ENCODE measurements at regions not wholly inside any gene's neighbourhood (a gene's known extent, or its start where the extent isn't known, plus 50 kb on each side); places are given as distances from the start of the nearest gene placed in this dataset.

DNA sequence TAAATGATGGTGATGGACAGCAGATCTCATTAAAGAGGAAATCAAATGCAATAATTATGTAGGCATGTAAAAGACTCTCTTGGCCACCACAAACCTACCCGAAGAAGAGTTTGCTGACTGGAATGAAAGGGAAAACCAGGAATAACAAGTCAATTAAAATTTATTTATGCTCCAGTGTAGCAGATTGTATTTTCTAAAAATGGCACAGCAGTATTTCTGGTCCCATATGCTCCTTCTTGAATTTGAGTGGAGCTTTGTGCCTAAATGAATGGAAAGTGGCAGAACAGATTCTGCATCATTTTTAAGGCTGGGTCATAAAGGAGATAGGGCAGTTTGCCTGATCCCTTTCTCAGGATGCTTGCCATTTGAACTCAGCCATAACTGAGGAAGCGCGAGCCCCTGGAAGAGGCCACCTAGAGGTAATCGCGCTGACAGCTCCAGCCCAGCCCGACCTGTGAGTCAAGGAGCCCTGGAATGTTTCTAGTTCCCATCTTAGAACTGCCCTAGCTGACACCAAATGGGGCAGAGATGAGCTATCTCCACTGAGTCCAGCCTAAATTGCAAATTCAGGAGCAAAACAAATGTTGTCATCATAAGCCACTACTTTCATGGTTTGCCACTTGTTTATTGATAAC is 229.2 kb upstream of the TMTC1 start:
- DNase-seq, result no peak

- DNase-seq, result no peak
Observed at GRCh38 chr12:30010071-30011052, 226.6 kb upstream of the TMTC1 start.

DNA sequence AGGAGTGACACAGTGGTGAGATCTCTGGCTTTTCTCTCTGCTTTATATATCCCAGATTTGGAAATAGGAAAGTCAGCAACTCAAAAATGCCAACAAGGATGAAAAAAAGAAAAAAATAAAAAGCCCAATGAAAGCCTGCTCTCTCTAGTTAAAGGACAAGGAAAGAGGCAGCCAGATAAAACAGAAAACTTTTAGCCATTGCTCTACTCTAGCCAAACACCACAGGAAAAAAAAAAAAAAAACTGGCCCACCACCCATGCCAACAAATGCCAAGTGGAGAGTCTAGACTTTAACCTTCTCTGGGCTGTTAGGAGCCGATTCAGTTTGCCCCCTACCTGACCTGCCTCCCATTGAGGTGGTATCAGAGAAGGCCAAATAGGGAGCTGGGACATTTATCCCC is 222.3 kb upstream of the TMTC1 start:
- DNase-seq, result no peak

GRCh38 chr12:30003321-30003720 is 219.6 kb upstream of the TMTC1 start:
- DNase-seq, result no peak

DNA sequence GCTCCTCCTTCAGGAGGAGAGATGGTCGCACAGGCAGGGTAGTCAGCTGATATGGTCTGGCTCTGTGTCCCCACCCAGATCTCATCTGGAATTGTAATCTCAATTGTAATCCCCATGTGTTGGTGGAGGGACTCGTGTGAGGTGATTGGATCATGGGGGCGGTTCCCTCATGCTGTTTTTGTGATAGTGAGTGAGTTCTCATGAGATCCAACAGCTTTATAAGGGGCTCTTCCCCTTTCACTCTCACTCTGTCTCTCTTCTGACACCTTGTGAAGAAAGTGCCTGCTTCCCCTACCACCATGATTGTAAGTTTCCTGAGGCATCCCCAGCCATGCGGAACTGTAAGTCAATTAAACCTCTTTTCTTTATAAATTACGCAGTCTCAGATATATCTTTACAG is 218.9 kb upstream of the TMTC1 start:
- peak; percentile 24 for DNase-seq

GRCh38 chr12:30000401-30000800 is 216.7 kb upstream of the TMTC1 start:
- DNase-seq, result no peak

- no peak for DNase-seq
Observed at GRCh38 chr12:29996993-29997392, 213.3 kb upstream of the TMTC1 start.

GRCh38 chr12:29992366-29992765 is 208.6 kb upstream of the TMTC1 start:
- no peak for DNase-seq

DNA sequence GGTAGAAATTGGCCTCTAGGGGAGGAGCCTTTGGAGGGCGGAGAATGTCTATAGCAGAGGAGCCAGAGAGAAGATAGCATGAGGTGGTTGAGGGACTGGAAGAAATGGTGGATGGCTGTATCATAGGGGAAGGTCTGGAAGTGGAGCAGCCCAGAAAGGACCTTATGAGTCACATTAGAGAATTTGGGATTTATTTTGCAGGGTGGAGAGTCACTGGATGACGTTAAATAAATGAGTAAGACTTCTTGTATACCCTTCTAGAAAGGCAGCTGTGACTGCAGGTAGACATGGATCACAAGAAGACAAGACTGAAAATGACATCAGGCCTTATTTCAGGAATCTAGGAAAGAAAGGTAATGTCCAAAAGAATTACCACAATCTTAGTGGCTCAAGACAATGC is 208.2 kb upstream of the TMTC1 start:
- no peak for DNase-seq

- no peak for DNase-seq
Observed at GRCh38 chr12:29990971-29991370, 207.2 kb upstream of the TMTC1 start.

DNA sequence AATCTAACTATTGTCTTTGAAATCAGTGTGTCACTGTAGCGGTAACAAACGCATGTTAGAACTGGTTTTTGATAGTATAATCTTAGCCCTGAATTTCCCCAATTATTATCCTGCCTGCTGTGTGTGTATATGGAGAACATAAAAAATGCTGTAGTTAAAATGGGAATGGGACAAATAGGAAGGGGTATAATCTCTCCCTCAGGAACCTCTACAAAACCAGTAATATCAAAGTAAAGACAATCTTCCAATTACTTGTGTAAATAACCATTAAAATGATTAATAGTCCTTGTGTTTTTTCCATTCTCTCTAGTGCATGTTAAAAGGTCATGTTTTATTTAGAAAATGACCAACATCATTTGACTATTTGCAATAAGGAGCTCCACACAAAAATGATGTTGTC is 200.1 kb upstream of the TMTC1 start:
- no peak for DNase-seq

- DNase-seq, result no peak
Observed at GRCh38 chr12:29980304-29980703, 196.6 kb upstream of the TMTC1 start.

GRCh38 chr12:29971446-29971845 is 187.7 kb upstream of the TMTC1 start:
- no peak for DNase-seq

- DNase-seq, result no peak
Observed at GRCh38 chr12:29970501-29970900, 186.8 kb upstream of the TMTC1 start.

- DNase-seq, result no peak
Observed at GRCh38 chr12:29962276-29963035, 178.7 kb upstream of the TMTC1 start.

GRCh38 chr12:29961231-29961630 is 177.5 kb upstream of the TMTC1 start:
- no peak for DNase-seq

- DNase-seq, result no peak
Observed at GRCh38 chr12:29960122-29960521, 176.4 kb upstream of the TMTC1 start.

DNA sequence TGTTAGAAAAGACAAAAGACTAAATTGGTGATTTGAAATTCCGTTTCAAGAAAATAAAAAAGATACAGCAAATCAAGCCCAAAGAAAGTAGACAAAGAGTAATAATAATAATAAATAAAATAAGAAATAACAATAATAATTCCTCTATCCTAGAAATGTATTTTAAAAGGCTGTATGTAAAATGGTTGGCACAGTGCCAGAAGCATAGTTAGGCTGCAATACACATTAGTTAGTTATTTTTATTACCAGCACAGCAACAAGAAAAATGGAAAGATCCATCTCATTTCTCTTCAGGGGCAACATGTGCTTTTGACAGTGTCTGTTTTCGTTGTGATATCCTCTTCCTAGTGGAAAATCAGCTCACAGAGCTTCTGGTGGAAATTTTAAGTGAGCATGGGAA is 174.1 kb upstream of the TMTC1 start:
- no peak for DNase-seq

DNA sequence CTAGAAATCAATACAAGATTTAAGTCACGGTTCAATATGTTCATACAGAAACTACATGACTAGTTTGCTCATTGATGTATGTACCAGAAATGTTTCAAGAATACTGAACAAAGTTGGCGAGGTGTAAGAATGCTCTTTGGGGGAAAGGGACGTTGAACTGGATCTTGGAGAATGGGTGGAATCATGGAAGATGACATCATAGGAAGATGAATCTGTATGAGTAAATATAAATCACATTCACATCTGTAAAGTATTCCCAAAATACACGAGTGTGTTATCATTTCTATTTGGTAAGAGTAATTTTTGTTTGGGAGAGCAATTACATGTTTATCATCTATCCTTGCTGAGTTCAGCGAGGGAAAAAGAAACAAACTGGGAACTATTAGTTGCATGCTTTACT is 162.2 kb upstream of the TMTC1 start:
- DNase-seq, result no peak

- peak; percentile 23 for DNase-seq
Observed at GRCh38 chr12:29944269-29945000, 160.7 kb upstream of the TMTC1 start.

GRCh38 chr12:29943683-29944082 is 159.9 kb upstream of the TMTC1 start:
- no peak for DNase-seq

- DNase-seq, result no peak
Observed at GRCh38 chr12:29940811-29941210, 157.1 kb upstream of the TMTC1 start.

DNA sequence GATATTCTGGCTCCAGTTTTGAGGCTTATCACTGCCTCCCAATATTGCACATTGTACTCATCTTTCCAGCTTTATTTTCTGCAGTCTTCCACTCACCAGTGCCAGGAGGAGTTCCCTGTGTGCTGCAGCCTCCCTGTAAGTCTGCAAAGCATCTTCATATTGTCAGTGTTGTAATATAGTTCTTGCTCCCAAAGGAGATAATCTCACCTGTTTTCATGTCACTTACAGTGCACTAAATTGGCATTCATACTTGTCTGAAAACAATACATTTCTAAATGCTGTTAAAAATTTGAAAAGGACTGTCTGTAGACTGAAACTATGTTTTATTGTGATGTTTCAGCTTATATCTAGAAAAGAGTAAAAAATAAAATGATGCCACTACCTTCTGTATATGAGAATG is 146.8 kb upstream of the TMTC1 start:
- no peak for DNase-seq

Data from OCI-M1 (cell line).